22Rv1 (cell line): ENCODE measurements at regions not wholly inside any gene's neighbourhood (a gene's known extent, or its start where the extent isn't known, plus 50 kb on each side); places are given as distances from the start of the nearest gene placed in this dataset.

Experiments
- CTCF ChIP-seq: fragments of 450-650 bp; IDR thresholded peaks from 2 replicates; pipeline ENCODE4 v1.5.1; 2017; ENCODE audit warnings: mild to moderate bottlenecking
- ZFX ChIP-seq: fragments of 450-650 bp; IDR thresholded peaks from 2 replicates; pipeline ENCODE4 v1.6.1; 2017; ENCODE audit warnings: antibody characterized with exemption, borderline replicate concordance

GRCh38 chr16:5775916-5776315, 678.3 kb upstream of the EEF2KMT start:
- TF ChIP-seq CTCF (no peak), ZFX (no peak)
